PC-3 (cell line): ENCODE measurements at regions not wholly inside any gene's neighbourhood (a gene's known extent, or its start where the extent isn't known, plus 50 kb on each side); places are given as distances from the start of the nearest gene placed in this dataset.

Source experiments
- CTCF ChIP-seq: fragments of 300-600 bp; sonication (generic); conservative IDR thresholded peaks from 2 replicates; pipeline ENCODE4 v1.5.1; 2017; ENCODE audit warnings: antibody characterized with exemption, low read depth, mild to moderate bottlenecking, low read length
- EZH2phosphoT487 ChIP-seq: fragments of 300-600 bp; sonication (generic); IDR thresholded peaks from 2 replicates; pipeline ENCODE4 v1.6.1; 2018; ENCODE audit warnings: mild to moderate bottlenecking, antibody characterized with exemption, low read length, borderline replicate concordance

GRCh38 chr13:31968473-31968872 is 63.1 kb upstream of the FRY start:
- TF ChIP-seq CTCF = no peak
- TF ChIP-seq EZH2phosphoT487 = no peak
